ENCODE measurements at regions not wholly inside any gene's neighbourhood (a gene's known extent, or its start where the extent isn't known, plus 50 kb on each side); places are given as distances from the start of the nearest gene placed in this dataset.

GRCh38 chr7:96921771-96922170 lies 83.6 kb upstream of the DLX6 start:
- TF ChIP-seq POLR2AphosphoS5 (IDR thresholded peaks at IDR 0.05; ENCODE audit: low read depth) (no peak), CTCF (IDR thresholded peaks at IDR 0.05; ENCODE audit: insufficient read depth, low read length) (no peak), REST (IDR thresholded peaks at IDR 0.05; ENCODE audit: insufficient replicate concordance, low read depth) (no peak)

Data from HL-60 (cell line).